SK-N-SH (cell line): ENCODE measurements at regions not wholly inside any gene's neighbourhood (a gene's known extent, or its start where the extent isn't known, plus 50 kb on each side); places are given as distances from the start of the nearest gene placed in this dataset.

Experiments used
- CTCF ChIA-PET: fragments of 300-600, 350-600 bp; formaldehyde crosslinking; extraction: SDS; loops from one replicate; lab custom pipeline; 2021; lab: Yijun Ruan, JAX
- POLR2A ChIA-PET: fragments of 350-600 bp; sonication (Branson Sonifier 250); formaldehyde crosslinking; extraction: SDS; loops from one replicate; lab custom pipeline; 2020; ENCODE audit warnings: antibody characterized with exemption, inconsistent platforms; lab: Yijun Ruan, JAX
- DNase-seq: peaks from one replicate; pipeline ENCODE4 v3.0.0; 2012
- H2AFZ ChIP-seq: fragments of 200-600 bp; sonication (generic); 2 replicates; pipeline ENCODE4 v1.8.1; 2016; ENCODE audit warnings: antibody characterized with exemption, mild to moderate bottlenecking, low read depth
- H3F3A ChIP-seq: fragments of 200-600 bp; sonication (generic); replicated peaks from 2 replicates; pipeline ENCODE3; 2016; ENCODE audit warnings: antibody characterized with exemption, mild to moderate bottlenecking; ENCODE audit not compliant: insufficient read depth
- H3K27ac ChIP-seq, 2 experiments: fragments of 200-500 bp in 1 of 2; fragments of 200-600 bp in 1 of 2; sonication (Bioruptor generic) in 1 of 2; sonication (generic), shearing (Covaris generic) in 1 of 2; 2 replicates each; pipeline versions ENCODE4 v1.5.1 to v1.6.1; 2014 to 2016; ENCODE audit warnings: low read depth in 2 of 2, inconsistent platforms in 1 of 2, low read length in 1 of 2, mild to moderate bottlenecking in 1 of 2, mixed read lengths in 1 of 2
- H3K27me3 ChIP-seq: fragments of 200-600 bp; sonication (generic), shearing (Covaris generic); 2 replicates; pipeline ENCODE4 v1.6.1; 2016; ENCODE audit warnings: mixed run types; ENCODE audit not compliant: insufficient read depth
- H3K36me3 ChIP-seq, 2 experiments: fragments of 200-500 bp in 1 of 2; fragments of 200-600 bp in 1 of 2; sonication (Bioruptor generic) in 1 of 2; sonication (generic) in 1 of 2; replicated peaks in 1 of 2; 2 replicates each; pipeline versions ENCODE3 to v1.5.1; 2014 to 2016; ENCODE audit warnings: low read length in 1 of 2, mild to moderate bottlenecking in 1 of 2; ENCODE audit not compliant: insufficient read depth in 2 of 2, control insufficient read depth in 1 of 2
- H3K4me1 ChIP-seq, 2 experiments: fragments of 200-500 bp in 1 of 2; fragments of 200-600 bp in 1 of 2; sonication (Bioruptor generic) in 1 of 2; sonication (generic), shearing (Covaris generic) in 1 of 2; 2 replicates each; pipeline versions ENCODE4 v1.5.1 to v1.6.1; 2014 to 2016; ENCODE audit warnings: low read depth in 1 of 2, low read length in 1 of 2, mixed run types in 1 of 2; ENCODE audit not compliant: insufficient read depth in 2 of 2, control insufficient read depth in 1 of 2
- H3K4me2 ChIP-seq: fragments of 200-600 bp; sonication (generic), shearing (Covaris generic); 2 replicates; pipeline ENCODE4 v1.6.1; 2017; ENCODE audit warnings: mixed run types
- H3K4me3 ChIP-seq, 2 experiments: fragments of 200-500 bp in 1 of 2; fragments of 200-600 bp in 1 of 2; sonication (Bioruptor generic) in 1 of 2; sonication (generic), shearing (Covaris generic) in 1 of 2; 2 replicates each; pipeline versions ENCODE4 v1.5.1 to v1.8.1; 2014 to 2016; ENCODE audit warnings: low read depth in 2 of 2, inconsistent platforms in 1 of 2, low read length in 1 of 2, mild to moderate bottlenecking in 1 of 2, mixed read lengths in 1 of 2, moderate library complexity in 1 of 2
- H3K79me2 ChIP-seq: fragments of 200-600 bp; sonication (generic); 2 replicates; pipeline ENCODE4 v1.8.1; 2017; ENCODE audit warnings: mild to moderate bottlenecking; ENCODE audit not compliant: insufficient read depth
- H3K9ac ChIP-seq: fragments of 200-600 bp; sonication (generic); 2 replicates; pipeline ENCODE4 v1.6.1; 2017; ENCODE audit warnings: mixed run types
- H3K9me2 ChIP-seq: fragments of 200-600 bp; sonication (generic); 2 replicates; pipeline ENCODE4 v1.6.1; 2017; ENCODE audit warnings: mixed run types
- H3K9me3 ChIP-seq: fragments of 200-600 bp; sonication (generic); 2 replicates; pipeline ENCODE4 v1.6.1; 2017; ENCODE audit warnings: mixed run types, mild to moderate bottlenecking, moderate library complexity
- H4K20me1 ChIP-seq: fragments of 200-600 bp; sonication (generic); 2 replicates; pipeline ENCODE4 v1.6.1; 2017; ENCODE audit warnings: mild to moderate bottlenecking, mixed run types; ENCODE audit not compliant: insufficient read depth
- CHD2 ChIP-seq: fragments of 150-350 bp; IDR thresholded peaks from 2 replicates; pipeline ENCODE4 v1.6.1; 2018; ENCODE audit warnings: low read length; ENCODE audit not compliant: partially characterized antibody
- ELF1 ChIP-seq: IDR thresholded peaks from 2 replicates; pipeline ENCODE4 v1.4.0; 2012
- EZH2phosphoT487 ChIP-seq: fragments of 200-600 bp; sonication (generic); IDR thresholded peaks from 2 replicates; pipeline ENCODE4 v1.6.1; 2017; ENCODE audit warnings: low read depth, mixed run types, mild to moderate bottlenecking, antibody characterized with exemption, moderate library complexity, borderline replicate concordance
- FOXJ3 ChIP-seq: sonication (generic); formaldehyde crosslinking; IDR thresholded peaks from 2 replicates; pipeline ENCODE4 v1.5.1; 2020; ENCODE audit warnings: mild to moderate bottlenecking, missing genetic modification reagents
- GABPA ChIP-seq: IDR thresholded peaks from 2 replicates; pipeline ENCODE4 v1.4.0; 2012; ENCODE audit warnings: low read depth, mild to moderate bottlenecking
- GATA2 ChIP-seq: sonication (generic); formaldehyde crosslinking; IDR thresholded peaks from 2 replicates; pipeline ENCODE4 v1.5.0; 2020; ENCODE audit warnings: mild to moderate bottlenecking, missing genetic modification reagents
- JUND ChIP-seq: IDR thresholded peaks from 2 replicates; pipeline ENCODE4 v1.4.0; 2012
- MEF2A ChIP-seq: IDR thresholded peaks from 2 replicates; pipeline ENCODE4 v1.4.0; 2012; ENCODE audit warnings: low read depth, borderline replicate concordance
- MXI1 ChIP-seq: IDR thresholded peaks from 2 replicates; pipeline ENCODE4 v1.6.1; 2012; ENCODE audit warnings: mild to moderate bottlenecking, low read depth, low read length, improper control_type of control experiment
- NRF1 ChIP-seq: IDR thresholded peaks from 2 replicates; pipeline ENCODE4 v1.6.1; 2012; ENCODE audit warnings: low read depth, mild to moderate bottlenecking, low read length
- RCOR1 ChIP-seq: fragments of 150-350 bp; IDR thresholded peaks from 2 replicates; pipeline ENCODE4 v1.6.1; 2017; ENCODE audit warnings: antibody characterized with exemption, low read length
- RFX5 ChIP-seq: IDR thresholded peaks from 2 replicates; pipeline ENCODE4 v1.6.1; 2012; ENCODE audit warnings: mild to moderate bottlenecking, improper control_type of control experiment, low read length
- RXRA ChIP-seq: IDR thresholded peaks from 2 replicates; pipeline ENCODE4 v1.4.0; 2012; ENCODE audit warnings: low read depth, mild to moderate bottlenecking, borderline replicate concordance
- SIN3A ChIP-seq: IDR thresholded peaks from 2 replicates; pipeline ENCODE4 v1.6.1; 2012; ENCODE audit warnings: low read depth, mild to moderate bottlenecking, low read length, moderate library complexity, borderline replicate concordance
- TAF1 ChIP-seq: IDR thresholded peaks from 2 replicates; pipeline ENCODE4 v1.6.1; 2012; ENCODE audit warnings: low read depth, mild to moderate bottlenecking, low read length, moderate library complexity, borderline replicate concordance
- TCF12 ChIP-seq: IDR thresholded peaks from 2 replicates; pipeline ENCODE4 v1.4.0; 2012
- USF1 ChIP-seq: IDR thresholded peaks from 2 replicates; pipeline ENCODE4 v1.4.0; 2012; ENCODE audit warnings: low read depth, borderline replicate concordance
- whole genome bisulfite sequencing: methylation state at CpG from one replicate; pipeline ENCODE4 v1.1.6; 2017; ENCODE audit warnings: low lambda C conversion rate; 5-methylcytosine and 5-hydroxymethylcytosine counted together

GRCh38 chr4:186428481-186428880, 126.9 kb downstream of the MTNR1A start:
- Histone ChIP-seq H3K4me2 (no peak overlapping the region), H3F3A (no peaks in the 10 kb centered on the region), H2AFZ (no peak overlapping the region), H3K9me3 (no peaks in the 10 kb centered on the region), H3K9ac (no peak overlapping the region), H3K36me3 (no peaks in the 10 kb centered on the region), H3K9me2 (no peaks in the 10 kb centered on the region), H3K4me1 (no peaks in the 10 kb centered on the region), H4K20me1 (no peaks in the 10 kb centered on the region), H3K27ac (no peak overlapping the region), H3K4me3 (no peak overlapping the region), H3K27me3 (no peaks in the 10 kb centered on the region), H3K79me2 (no peaks in the 10 kb centered on the region)
- CTCF ChIA-PET = no interaction called here
- 66% methylated on average over 13 of the region's 13 CpGs for WGBS
- POLR2A ChIA-PET = no interaction called here
- TF ChIP-seq GATA2 (no peak), EZH2phosphoT487 (no peak), NRF1 (no peak), GABPA (no peak), MXI1 (no peak), ELF1 (no peak), SIN3A (no peak), USF1 (no peak), TCF12 (no peak), CHD2 (no peak), RXRA (no peak), FOXJ3 (CRISPR knock-in tag) (no peak), RCOR1 (no peak)
- no peak for DNase-seq

- Histone ChIP-seq H3F3A (no peaks in the 10 kb centered on the region), H3K79me2 (no peaks in the 10 kb centered on the region), H4K20me1 (no peaks in the 10 kb centered on the region), H3K4me1 (no peaks in the 10 kb centered on the region), H3K9me3 (no peaks in the 10 kb centered on the region), H3K4me2 (no peak overlapping the region), H3K9me2 (no peaks in the 10 kb centered on the region), H3K36me3 (no peaks in the 10 kb centered on the region), H3K27ac (no peak overlapping the region), H2AFZ (no peak overlapping the region), H3K27me3 (no peaks in the 10 kb centered on the region), H3K9ac (no peak overlapping the region), H3K4me3 (no peak overlapping the region)
- ChIA-PET CTCF (no interaction called here), POLR2A (no interaction called here)
- 3% methylated on average over 4 of the region's 4 CpGs for WGBS
- no peak for DNase-seq
- TF ChIP-seq GABPA = no peak
- no peak for TF ChIP-seq NRF1
- TF ChIP-seq TAF1 = no peak
- no peak for TF ChIP-seq MXI1
- TF ChIP-seq RFX5 = no peak
- TF ChIP-seq MEF2A = no peak
- no peak for TF ChIP-seq JUND
Measured at GRCh38 chr4:186424745-186425144, 130.6 kb downstream of the MTNR1A start.
